ENCODE measurements at regions not wholly inside any gene's neighbourhood (a gene's known extent, or its start where the extent isn't known, plus 50 kb on each side); places are given as distances from the start of the nearest gene placed in this dataset.

GRCh38 chr3:194908496-194908895 is 222.8 kb downstream of the FAM43A start:
- no peak for DNase-seq
- H3K27me3 ChIP-seq (replicated peaks in 1 of 4; ENCODE audit: control extremely low read depth in 1 of 4, control insufficient read depth in 3 of 4, insufficient read depth in 4 of 4, low read length in 3 of 4), result peaks cover 0 to 5% (median 0%) of the 10 kb centered on the region in 4 experiments
- no peak for ATAC-seq (ENCODE audit: low read depth)
- peaks cover 0 to 5% (median 0%) of the 10 kb centered on the region in 3 donors for H3K9me3 ChIP-seq (ENCODE audit: control extremely low read depth in 1 of 3, control insufficient read depth in 2 of 3, insufficient read depth in 1 of 3, low read length in 2 of 3)
- no peak overlapping the region for H3K4me2 ChIP-seq (replicated peaks; ENCODE audit: low read depth, low read length, poor library complexity, severe bottlenecking)
- H2AFZ ChIP-seq (ENCODE audit: insufficient read depth, low read depth, low read length, poor library complexity, severe bottlenecking), result no peak overlapping the region
- POLR2A ChIA-PET, result no interaction called here
- H3K27ac ChIP-seq (ENCODE audit: low read length in 2 of 2), result no peak overlapping the region
- H3K27ac Mint-ChIP-seq, result no peak overlapping the region
- CTCF ChIA-PET, result no interaction called here
- no peaks in the 10 kb centered on the region for H4K20me1 ChIP-seq (ENCODE audit: control insufficient read depth, insufficient read depth, low read length, poor library complexity, severe bottlenecking)
- no peak overlapping the region for H3K4me3 ChIP-seq (ENCODE audit: control extremely low read depth in 1 of 5, extremely low read depth in 1 of 5, insufficient read depth in 1 of 5, low read depth in 2 of 5, low read length in 4 of 5)
- TF ChIP-seq, protein P1, sequence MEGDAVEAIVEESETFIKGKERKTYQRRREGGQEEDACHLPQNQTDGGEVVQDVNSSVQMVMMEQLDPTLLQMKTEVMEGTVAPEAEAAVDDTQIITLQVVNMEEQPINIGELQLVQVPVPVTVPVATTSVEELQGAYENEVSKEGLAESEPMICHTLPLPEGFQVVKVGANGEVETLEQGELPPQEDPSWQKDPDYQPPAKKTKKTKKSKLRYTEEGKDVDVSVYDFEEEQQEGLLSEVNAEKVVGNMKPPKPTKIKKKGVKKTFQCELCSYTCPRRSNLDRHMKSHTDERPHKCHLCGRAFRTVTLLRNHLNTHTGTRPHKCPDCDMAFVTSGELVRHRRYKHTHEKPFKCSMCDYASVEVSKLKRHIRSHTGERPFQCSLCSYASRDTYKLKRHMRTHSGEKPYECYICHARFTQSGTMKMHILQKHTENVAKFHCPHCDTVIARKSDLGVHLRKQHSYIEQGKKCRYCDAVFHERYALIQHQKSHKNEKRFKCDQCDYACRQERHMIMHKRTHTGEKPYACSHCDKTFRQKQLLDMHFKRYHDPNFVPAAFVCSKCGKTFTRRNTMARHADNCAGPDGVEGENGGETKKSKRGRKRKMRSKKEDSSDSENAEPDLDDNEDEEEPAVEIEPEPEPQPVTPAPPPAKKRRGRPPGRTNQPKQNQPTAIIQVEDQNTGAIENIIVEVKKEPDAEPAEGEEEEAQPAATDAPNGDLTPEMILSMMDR (IDR thresholded peaks at IDR 0.05), result no peak
- no peak for TF ChIP-seq EZH2 (IDR thresholded peaks at IDR 0.05; ENCODE audit: borderline replicate concordance, insufficient read depth, low read depth, low read length, poor library complexity, severe bottlenecking)
- H3K27me3 Mint-ChIP-seq, result peaks cover 20% of the 10 kb centered on the region
- H3K4me3 Mint-ChIP-seq, result no peak overlapping the region
- H3K4me1 Mint-ChIP-seq, result peaks cover 16% of the 10 kb centered on the region
- 95% methylated on average over 4 of the region's 5 CpGs for WGBS (ENCODE audit: insufficient coverage)
- H3K79me2 ChIP-seq (ENCODE audit: control insufficient read depth, insufficient read depth, low read length), result no peaks in the 10 kb centered on the region
- H3K36me3 ChIP-seq (replicated peaks in 1 of 2; ENCODE audit: control extremely low read depth in 1 of 2, control insufficient read depth in 1 of 2, extremely low read depth in 1 of 2, insufficient read depth in 2 of 2, low read length in 1 of 2), result no peaks in the 10 kb centered on the region
- intact Hi-C loops (cut with micrococcal nuclease), result no loop called here
- H3K4me1 ChIP-seq (ENCODE audit: control insufficient read depth in 2 of 2, insufficient read depth in 2 of 2, low read length in 2 of 2), result peaks cover 8 to 11% of the 10 kb centered on the region in 2 donors
- no peak overlapping the region for H3K9ac ChIP-seq (ENCODE audit: low read length)
- H3K9me3 Mint-ChIP-seq (ENCODE audit: insufficient read depth), result no peaks in the 10 kb centered on the region

DNA sequence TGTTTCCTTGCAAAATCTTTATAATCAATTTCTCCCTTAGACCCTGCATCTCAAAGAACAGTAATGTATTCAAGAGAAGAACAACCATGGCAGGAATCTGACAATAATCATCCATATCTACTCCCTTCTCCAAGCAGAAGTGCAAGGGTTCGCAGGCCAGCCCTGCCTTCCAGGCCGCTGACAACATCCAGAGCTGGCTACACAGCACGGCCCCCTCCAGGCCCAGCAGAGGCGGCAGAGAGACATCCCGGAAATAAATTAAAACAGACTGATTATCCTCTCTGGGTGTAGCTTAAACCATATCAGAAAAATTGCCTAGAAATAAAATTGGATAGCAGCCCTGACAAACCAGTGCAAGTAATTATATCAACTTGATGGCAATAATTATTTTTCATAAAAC is 223.3 kb downstream of the FAM43A start:
- no peak overlapping the region for H3K4me2 ChIP-seq (replicated peaks; ENCODE audit: low read depth, low read length, poor library complexity, severe bottlenecking)
- peaks cover 0 to 5% (median 0%) of the 10 kb centered on the region in 4 experiments for H3K27me3 ChIP-seq (replicated peaks in 1 of 4; ENCODE audit: control extremely low read depth in 1 of 4, control insufficient read depth in 3 of 4, insufficient read depth in 4 of 4, low read length in 3 of 4)
- Mint-ChIP-seq H3K4me1 (peaks cover 16% of the 10 kb centered on the region), H3K4me3 (no peak overlapping the region), H3K27ac (no peak overlapping the region), H3K9me3 (ENCODE audit: insufficient read depth) (no peaks in the 10 kb centered on the region), H3K27me3 (peaks cover 18% of the 10 kb centered on the region)
- ChIA-PET POLR2A (no interaction called here), CTCF (no interaction called here)
- ATAC-seq (ENCODE audit: low read depth) (no peak), DNase-seq (no peak)
- no peaks in the 10 kb centered on the region for H4K20me1 ChIP-seq (ENCODE audit: control insufficient read depth, insufficient read depth, low read length, poor library complexity, severe bottlenecking)
- H3K79me2 ChIP-seq (ENCODE audit: control insufficient read depth, insufficient read depth, low read length), result no peaks in the 10 kb centered on the region
- H3K9ac ChIP-seq (ENCODE audit: low read length), result no peak overlapping the region
- TF ChIP-seq, protein P1 (IDR thresholded peaks at IDR 0.05), result no peak
- no peak for TF ChIP-seq EZH2 (IDR thresholded peaks at IDR 0.05; ENCODE audit: borderline replicate concordance, insufficient read depth, low read depth, low read length, poor library complexity, severe bottlenecking)
- H3K4me3 ChIP-seq (ENCODE audit: control extremely low read depth in 1 of 5, extremely low read depth in 1 of 5, insufficient read depth in 1 of 5, low read depth in 2 of 5, low read length in 4 of 5), result no peak overlapping the region
- intact Hi-C loops (cut with micrococcal nuclease), result no loop called here
- peaks cover 8 to 11% of the 10 kb centered on the region in 2 donors for H3K4me1 ChIP-seq (ENCODE audit: control insufficient read depth in 2 of 2, insufficient read depth in 2 of 2, low read length in 2 of 2)
- H3K27ac ChIP-seq (ENCODE audit: low read length in 2 of 2), result no peak overlapping the region
- no peak overlapping the region for H2AFZ ChIP-seq (ENCODE audit: insufficient read depth, low read depth, low read length, poor library complexity, severe bottlenecking)
- 100% methylated on average over 3 of the region's 5 CpGs for WGBS (ENCODE audit: insufficient coverage)
- H3K9me3 ChIP-seq (ENCODE audit: control extremely low read depth in 1 of 3, control insufficient read depth in 2 of 3, insufficient read depth in 1 of 3, low read length in 2 of 3), result peaks cover 0 to under 1% (median 0%) of the 10 kb centered on the region in 3 donors
- no peaks in the 10 kb centered on the region for H3K36me3 ChIP-seq (replicated peaks in 1 of 2; ENCODE audit: control extremely low read depth in 1 of 2, control insufficient read depth in 1 of 2, extremely low read depth in 1 of 2, insufficient read depth in 2 of 2, low read length in 1 of 2)

Measured in B cell (primary cell).